Right lung (tissue), 2 donors: ENCODE measurements at regions not wholly inside any gene's neighbourhood (a gene's known extent, or its start where the extent isn't known, plus 50 kb on each side); places are given as distances from the start of the nearest gene placed in this dataset.

Experiments used
- DNase-seq, 2 donors: peaks; one replicate each; pipeline ENCODE4 v3.0.0-alpha.2; 2013

GRCh38 chr6:134458857-134459657 lies 141.1 kb upstream of the SGK1 start:
- DNase-seq: no peak

- DNase-seq: no peak
These were observed 140.0 kb upstream of the SGK1 start for GRCh38 chr6:134457941-134458340.

GRCh38 chr6:134456226-134456625 lies 138.3 kb upstream of the SGK1 start:
- no peak for DNase-seq

GRCh38 chr6:134455319-134455718 lies 137.4 kb upstream of the SGK1 start:
- DNase-seq: no peak

GRCh38 chr6:134454794-134455193 lies 136.9 kb upstream of the SGK1 start:
- DNase-seq: no peak

GRCh38 chr6:134453792-134454510 lies 136.0 kb upstream of the SGK1 start:
- no peak for DNase-seq

GRCh38 chr6:134452906-134453305 lies 135.0 kb upstream of the SGK1 start:
- no peak for DNase-seq

- DNase-seq: no peak
These were observed 133.6 kb upstream of the SGK1 start for GRCh38 chr6:134451529-134451928.

GRCh38 chr6:134449781-134450180 lies 131.9 kb upstream of the SGK1 start:
- no peak for DNase-seq

GRCh38 chr6:134449004-134449403 lies 131.1 kb upstream of the SGK1 start:
- no peak for DNase-seq

- no peak for DNase-seq
These were observed 130.0 kb upstream of the SGK1 start for GRCh38 chr6:134447883-134448387.

- peak; percentile 10 to 18 for DNase-seq
These were observed 129.5 kb upstream of the SGK1 start for GRCh38 chr6:134447423-134447822.

- DNase-seq: no peak
These were observed 129.0 kb upstream of the SGK1 start for GRCh38 chr6:134446896-134447295.

- no peak for DNase-seq
These were observed 128.4 kb upstream of the SGK1 start for GRCh38 chr6:134446218-134446848.

GRCh38 chr6:134443009-134443408 lies 125.1 kb upstream of the SGK1 start:
- no peak for DNase-seq

GRCh38 chr6:134442073-134442472 lies 124.2 kb upstream of the SGK1 start:
- DNase-seq: no peak

GRCh38 chr6:134438837-134439236 lies 120.9 kb upstream of the SGK1 start:
- no peak for DNase-seq

GRCh38 chr6:134437376-134437775 lies 119.5 kb upstream of the SGK1 start:
- no peak for DNase-seq

- no peak for DNase-seq
These were observed 119.0 kb upstream of the SGK1 start for GRCh38 chr6:134436950-134437349.

GRCh38 chr6:134436281-134436815 lies 118.4 kb upstream of the SGK1 start:
- no peak for DNase-seq

- no peak for DNase-seq
These were observed 117.9 kb upstream of the SGK1 start for GRCh38 chr6:134435814-134436280.
